GM23248 (cell line): ENCODE measurements at regions not wholly inside any gene's neighbourhood (a gene's known extent, or its start where the extent isn't known, plus 50 kb on each side); places are given as distances from the start of the nearest gene placed in this dataset.
"Not testable (repeated sequence)": the region's sequence is repeated elsewhere in the genome, so short reads cannot be mapped to it uniquely, and the experiment has no call there.

Experiments used
- DNase-seq: peaks from one replicate; pipeline ENCODE4 v3.0.0-alpha.2; 2015
- H2AFZ ChIP-seq: fragments of 200-600 bp; sonication (generic); 2 replicates; pipeline ENCODE4 v1.6.1; 2016; ENCODE audit warnings: antibody characterized with exemption
- H3F3A ChIP-seq: fragments of 200-600 bp; sonication (generic); 2 replicates; pipeline ENCODE4 v1.6.1; 2016; ENCODE audit warnings: mild to moderate bottlenecking, antibody characterized with exemption, mixed run types; ENCODE audit not compliant: insufficient read depth
- H3K27ac ChIP-seq: fragments of 200-600 bp; sonication (generic); 2 replicates; pipeline ENCODE4 v1.5.1; 2016; ENCODE audit warnings: mild to moderate bottlenecking
- H3K27me3 ChIP-seq: fragments of 200-600 bp; sonication (generic); replicated peaks from 2 replicates; pipeline ENCODE4 v1.6.1; 2016; ENCODE audit warnings: mild to moderate bottlenecking; ENCODE audit not compliant: insufficient read depth
- H3K36me3 ChIP-seq: fragments of 200-600 bp; sonication (generic); 2 replicates; pipeline ENCODE4 v1.6.1; 2016; ENCODE audit warnings: low read depth, mild to moderate bottlenecking
- H3K4me1 ChIP-seq: fragments of 200-600 bp; sonication (generic); 2 replicates; pipeline ENCODE4 v1.6.1; 2016; ENCODE audit warnings: mild to moderate bottlenecking; ENCODE audit not compliant: insufficient read depth
- H3K4me2 ChIP-seq: fragments of 200-600 bp; sonication (generic); one replicate; pipeline ENCODE4 v1.6.1; 2016; ENCODE audit warnings: mild to moderate bottlenecking; ENCODE audit not compliant: unreplicated experiment
- H3K4me3 ChIP-seq: fragments of 200-600 bp; sonication (generic); 2 replicates; pipeline ENCODE4 v1.5.1; 2016; ENCODE audit warnings: mild to moderate bottlenecking
- H3K79me2 ChIP-seq: fragments of 200-600 bp; sonication (generic); 2 replicates; pipeline ENCODE4 v1.6.1; 2016; ENCODE audit warnings: mild to moderate bottlenecking; ENCODE audit not compliant: insufficient read depth
- H3K9ac ChIP-seq: fragments of 200-600 bp; sonication (generic); 2 replicates; pipeline ENCODE4 v1.6.1; 2016; ENCODE audit warnings: mild to moderate bottlenecking
- H3K9me2 ChIP-seq: fragments of 200-600 bp; sonication (generic); 2 replicates; pipeline ENCODE4 v1.6.1; 2016; ENCODE audit warnings: mixed run types, mild to moderate bottlenecking, moderate library complexity; ENCODE audit not compliant: insufficient read depth
- H3K9me3 ChIP-seq: fragments of 200-600 bp; sonication (generic); one replicate; pipeline ENCODE4 v1.6.1; 2017; ENCODE audit warnings: low read depth
- H4K20me1 ChIP-seq: fragments of 200-600 bp; sonication (generic); 2 replicates; pipeline ENCODE4 v1.6.0; 2016; ENCODE audit not compliant: insufficient read depth
- EZH2 ChIP-seq: fragments of 200-600 bp; sonication (generic); IDR thresholded peaks from 2 replicates; pipeline ENCODE4 v1.6.1; 2018; ENCODE audit warnings: antibody characterized with exemption, mild to moderate bottlenecking; ENCODE audit not compliant: insufficient read depth, poor library complexity, severe bottlenecking
- EZH2phosphoT487 ChIP-seq: fragments of 200-600 bp; sonication (generic); IDR thresholded peaks from 2 replicates; pipeline ENCODE4 v1.6.1; 2018; ENCODE audit warnings: antibody characterized with exemption, moderate library complexity, mild to moderate bottlenecking, low read depth; ENCODE audit not compliant: insufficient read depth
- WGBS, 2 experiments: methylation state at CpG; one replicate each; pipeline ENCODE4 v1.1.6; 2015 to 2017; ENCODE audit warnings: low lambda C conversion rate in 2 of 2, low coverage in 1 of 2; ENCODE audit errors: missing lambda C conversion rate in 2 of 2; 5-methylcytosine and 5-hydroxymethylcytosine counted together
- in situ Hi-C: fragments of 300-500 bp; cut with MboI; formaldehyde crosslinking; loops from 2 replicates; pipeline ENCODE4 v1.15.0; 2020

- Histone ChIP-seq H3K9me3 (no peaks in the 10 kb centered on the region), H3F3A (no peaks in the 10 kb centered on the region), H3K27ac (no peak overlapping the region), H4K20me1 (no peaks in the 10 kb centered on the region), H3K4me2 (no peak overlapping the region), H3K9me2 (no peaks in the 10 kb centered on the region), H3K9ac (no peak overlapping the region), H3K36me3 (no peaks in the 10 kb centered on the region), H2AFZ (no peak overlapping the region), H3K4me1 (no peaks in the 10 kb centered on the region), H3K27me3 (peaks cover 17% of the 10 kb centered on the region), H3K79me2 (no peaks in the 10 kb centered on the region), H3K4me3 (no peak overlapping the region)
- in situ Hi-C loops, result no loop called here
- TF ChIP-seq EZH2phosphoT487 (no peak), EZH2 (no peak)
- DNase-seq, result peak; percentile 67
- WGBS, 2 experiments, result 51 to 53% methylated on average over 3 of the region's 3 CpGs
Measured at GRCh38 chr22:27318516-27318915, 483.0 kb downstream of the MN1 start.

- H3K9me2 ChIP-seq, result no peaks in the 10 kb centered on the region
- no peaks in the 10 kb centered on the region for H4K20me1 ChIP-seq
- no peaks in the 10 kb centered on the region for H3K4me1 ChIP-seq
- H3F3A ChIP-seq, result no peaks in the 10 kb centered on the region
- no peak overlapping the region for H3K4me3 ChIP-seq
- no peaks in the 10 kb centered on the region for H3K9me3 ChIP-seq
- H3K79me2 ChIP-seq, result no peaks in the 10 kb centered on the region
- no peak overlapping the region for H3K4me2 ChIP-seq
- H3K36me3 ChIP-seq, result no peaks in the 10 kb centered on the region
- no peak overlapping the region for H3K9ac ChIP-seq
- 15 to 23% methylated on average over 15 of the region's 15 CpGs for WGBS, 2 experiments
- TF ChIP-seq EZH2phosphoT487, result no peak
- no peak for TF ChIP-seq EZH2
- no peak for DNase-seq
- H3K27ac ChIP-seq, result no peak overlapping the region
- H2AFZ ChIP-seq, result no peak overlapping the region
- H3K27me3 ChIP-seq, result peaks cover 26% of the 10 kb centered on the region
- in situ Hi-C loops, result no loop called here
Measured at GRCh38 chr22:27323661-27324060, 477.9 kb downstream of the MN1 start.

GRCh38 chr22:27324908-27325307 is 476.6 kb downstream of the MN1 start:
- H4K20me1 ChIP-seq, in situ Hi-C loops, H3K9me3 ChIP-seq, H3K9ac ChIP-seq, H3K9me2 ChIP-seq, H2AFZ ChIP-seq, H3F3A ChIP-seq, H3K4me3 ChIP-seq, H3K36me3 ChIP-seq, H3K4me1 ChIP-seq, H3K79me2 ChIP-seq, DNase-seq, H3K27ac ChIP-seq, H3K4me2 ChIP-seq: not testable (repeated sequence)
- WGBS, 2 experiments, result 52 to 72% methylated on average over 1 of the region's 1 CpG
- H3K27me3 ChIP-seq, result peaks cover 26% of the 10 kb centered on the region

- H3K9me3 ChIP-seq, result no peaks in the 10 kb centered on the region
- in situ Hi-C loops, result no loop called here
Measured at GRCh38 chr22:27327497-27327896, 474.1 kb downstream of the MN1 start.

More at GRCh38 chr22:27327497-27327896, 474.1 kb downstream of the MN1 start:
- Histone ChIP-seq H3K79me2 (no peaks in the 10 kb centered on the region), H2AFZ (no peak overlapping the region), H3K27ac (no peak overlapping the region), H3K4me1 (0 out of 2 replicates have a peak, but pooled peaks cover 8% of the 10 kb centered on the region), H3K4me2 (no peak overlapping the region), H3K4me3 (no peak overlapping the region), H3K9me2 (no peaks in the 10 kb centered on the region), H3K27me3 (peaks cover 20% of the 10 kb centered on the region), H3K9ac (no peak overlapping the region), H4K20me1 (no peaks in the 10 kb centered on the region), H3K36me3 (no peaks in the 10 kb centered on the region), H3F3A (no peaks in the 10 kb centered on the region)
- 88 to 93% methylated on average over 4 of the region's 4 CpGs for WGBS, 2 experiments
- DNase-seq, result no peak
- TF ChIP-seq EZH2 (no peak), EZH2phosphoT487 (no peak)
